Muscle layer of duodenum (tissue), 2 donors: ENCODE measurements at regions not wholly inside any gene's neighbourhood (a gene's known extent, or its start where the extent isn't known, plus 50 kb on each side); places are given as distances from the start of the nearest gene placed in this dataset.

Experiments
- H3K27ac ChIP-seq: one replicate; pipeline ENCODE4 v1.7.0; 2013; ENCODE audit warnings: mild to moderate bottlenecking, low read length
- H3K27me3 ChIP-seq: one replicate; pipeline ENCODE4 v1.7.0; 2013; ENCODE audit warnings: low read depth, mild to moderate bottlenecking, control low read depth, low read length
- H3K36me3 ChIP-seq, 2 donors: one replicate each; pipeline ENCODE4 v1.7.0; 2013; ENCODE audit warnings: low read length in 2 of 2, control low read depth in 1 of 2, mild to moderate bottlenecking in 1 of 2; ENCODE audit not compliant: insufficient read depth in 2 of 2, control insufficient read depth in 1 of 2
- H3K4me1 ChIP-seq, 2 donors: one replicate each; pipeline ENCODE4 v1.7.0; 2013; ENCODE audit warnings: low read length in 2 of 2, mild to moderate bottlenecking in 2 of 2, control low read depth in 1 of 2, moderate library complexity in 1 of 2; ENCODE audit not compliant: insufficient read depth in 2 of 2, control insufficient read depth in 1 of 2
- H3K4me3 ChIP-seq, 2 donors: one replicate each; pipeline ENCODE4 v1.7.0; 2013; ENCODE audit warnings: low read length in 2 of 2, low read depth in 1 of 2, mild to moderate bottlenecking in 1 of 2
- H3K9me3 ChIP-seq, 2 donors: one replicate each; pipeline ENCODE4 v1.7.0; 2013; ENCODE audit warnings: low read length in 2 of 2, control low read depth in 1 of 2, mild to moderate bottlenecking in 1 of 2; ENCODE audit not compliant: control insufficient read depth in 1 of 2
- donor health status: healthy.

GRCh38 chr3:174662653-174663052, 196.5 kb upstream of the NAALADL2 start:
- Histone ChIP-seq H3K9me3 (no peaks in the 10 kb centered on the region), H3K4me3 (no peak overlapping the region), H3K4me1 (no peaks in the 10 kb centered on the region), H3K27me3 (no peaks in the 10 kb centered on the region), H3K27ac (no peak overlapping the region), H3K36me3 (no peaks in the 10 kb centered on the region)

- no peaks in the 10 kb centered on the region for H3K9me3 ChIP-seq
- no peak overlapping the region for H3K4me3 ChIP-seq
- H3K36me3 ChIP-seq: no peaks in the 10 kb centered on the region
- no peaks in the 10 kb centered on the region for H3K27me3 ChIP-seq
- H3K4me1 ChIP-seq: no peaks in the 10 kb centered on the region
- no peak overlapping the region for H3K27ac ChIP-seq
Measured at GRCh38 chr3:174667386-174667785, 191.7 kb upstream of the NAALADL2 start.

GRCh38 chr3:174675406-174675805, 183.7 kb upstream of the NAALADL2 start:
- Histone ChIP-seq H3K36me3 (no peaks in the 10 kb centered on the region), H3K9me3 (no peaks in the 10 kb centered on the region), H3K4me3 (no peak overlapping the region), H3K4me1 (no peaks in the 10 kb centered on the region), H3K27ac (no peak overlapping the region), H3K27me3 (no peaks in the 10 kb centered on the region)

- H3K4me3 ChIP-seq: no peak overlapping the region
- H3K27me3 ChIP-seq: no peaks in the 10 kb centered on the region
- peaks cover 4 to 5% of the 10 kb centered on the region in 2 donors for H3K9me3 ChIP-seq
- no peak overlapping the region for H3K27ac ChIP-seq
- H3K36me3 ChIP-seq: no peaks in the 10 kb centered on the region
- H3K4me1 ChIP-seq: no peaks in the 10 kb centered on the region
Measured at GRCh38 chr3:174681784-174682183, 177.3 kb upstream of the NAALADL2 start.

GRCh38 chr3:174685796-174686195, 173.3 kb upstream of the NAALADL2 start:
- no peaks in the 10 kb centered on the region for H3K27me3 ChIP-seq

GRCh38 chr3:174697310-174697709, 161.8 kb upstream of the NAALADL2 start:
- Histone ChIP-seq H3K4me3 (no peak overlapping the region), H3K27me3 (no peaks in the 10 kb centered on the region), H3K27ac (no peak overlapping the region), H3K4me1 (no peaks in the 10 kb centered on the region), H3K36me3 (no peaks in the 10 kb centered on the region), H3K9me3 (peaks cover 0 to 3% of the 10 kb centered on the region in 2 donors)

More at GRCh38 chr3:174685796-174686195, 173.3 kb upstream of the NAALADL2 start:
- Histone ChIP-seq H3K36me3 (no peaks in the 10 kb centered on the region), H3K4me3 (no peak overlapping the region), H3K27ac (no peak overlapping the region), H3K9me3 (peaks cover 4 to 5% of the 10 kb centered on the region in 2 donors), H3K4me1 (no peaks in the 10 kb centered on the region)

- Histone ChIP-seq H3K27me3 (no peaks in the 10 kb centered on the region), H3K4me3 (no peak overlapping the region), H3K9me3 (no peaks in the 10 kb centered on the region), H3K27ac (no peak overlapping the region), H3K36me3 (no peaks in the 10 kb centered on the region), H3K4me1 (no peaks in the 10 kb centered on the region)
Measured at GRCh38 chr3:174700736-174701135, 158.4 kb upstream of the NAALADL2 start.

- Histone ChIP-seq H3K27me3 (no peaks in the 10 kb centered on the region), H3K4me1 (no peaks in the 10 kb centered on the region), H3K27ac (no peak overlapping the region), H3K4me3 (no peak overlapping the region), H3K9me3 (no peaks in the 10 kb centered on the region), H3K36me3 (no peaks in the 10 kb centered on the region)
Measured at GRCh38 chr3:174710612-174711011, 148.5 kb upstream of the NAALADL2 start.

GRCh38 chr3:174715386-174715785, 143.7 kb upstream of the NAALADL2 start:
- H3K4me3 ChIP-seq: no peak overlapping the region
- H3K27me3 ChIP-seq: no peaks in the 10 kb centered on the region
- no peaks in the 10 kb centered on the region for H3K4me1 ChIP-seq
- H3K27ac ChIP-seq: no peak overlapping the region
- H3K36me3 ChIP-seq: no peaks in the 10 kb centered on the region
- no peaks in the 10 kb centered on the region for H3K9me3 ChIP-seq

- Histone ChIP-seq H3K27ac (no peak overlapping the region), H3K9me3 (no peaks in the 10 kb centered on the region), H3K36me3 (no peaks in the 10 kb centered on the region), H3K4me3 (no peak overlapping the region), H3K27me3 (no peaks in the 10 kb centered on the region), H3K4me1 (no peaks in the 10 kb centered on the region)
Measured at GRCh38 chr3:174716956-174717505, 142.1 kb upstream of the NAALADL2 start.

GRCh38 chr3:174720717-174721116, 138.4 kb upstream of the NAALADL2 start:
- H3K27ac ChIP-seq: no peak overlapping the region
- no peaks in the 10 kb centered on the region for H3K4me1 ChIP-seq
- H3K4me3 ChIP-seq: no peak overlapping the region
- no peaks in the 10 kb centered on the region for H3K36me3 ChIP-seq
- H3K27me3 ChIP-seq: no peaks in the 10 kb centered on the region
- H3K9me3 ChIP-seq: no peaks in the 10 kb centered on the region

GRCh38 chr3:174725303-174725702, 133.8 kb upstream of the NAALADL2 start:
- Histone ChIP-seq H3K4me1 (no peaks in the 10 kb centered on the region), H3K27me3 (no peaks in the 10 kb centered on the region), H3K4me3 (no peak overlapping the region), H3K36me3 (no peaks in the 10 kb centered on the region), H3K27ac (no peak overlapping the region), H3K9me3 (no peaks in the 10 kb centered on the region)
